Loucy (cell line): ENCODE measurements at regions not wholly inside any gene's neighbourhood (a gene's known extent, or its start where the extent isn't known, plus 50 kb on each side); places are given as distances from the start of the nearest gene placed in this dataset.

ENCODE experiments used
- H2AFZ ChIP-seq: fragments of 200-600 bp; sonication (generic); 2 replicates; pipeline ENCODE4 v1.6.0; 2016; ENCODE audit warnings: antibody characterized with exemption, mild to moderate bottlenecking, low read length, moderate library complexity
- H3F3A ChIP-seq: fragments of 200-600 bp; 2 replicates; pipeline ENCODE4 v1.6.0; 2016; ENCODE audit warnings: antibody characterized with exemption, low read depth, mild to moderate bottlenecking
- H3K27me3 ChIP-seq: fragments of 200-600 bp; sonication (generic); 2 replicates; pipeline ENCODE4 v1.6.1; 2014; ENCODE audit warnings: low read length, mild to moderate bottlenecking; ENCODE audit not compliant: insufficient read depth, poor library complexity, severe bottlenecking
- H3K36me3 ChIP-seq: fragments of 200-600 bp; sonication (generic); 2 replicates; pipeline ENCODE4 v1.6.1; 2016; ENCODE audit warnings: low read length; ENCODE audit not compliant: insufficient read depth
- H3K4me1 ChIP-seq: fragments of 200-600 bp; sonication (generic); 2 replicates; pipeline ENCODE4 v1.5.1; 2014; ENCODE audit warnings: low read length, mild to moderate bottlenecking; ENCODE audit not compliant: insufficient read depth, poor library complexity, severe bottlenecking
- H3K4me2 ChIP-seq: fragments of 200-600 bp; sonication (generic); 2 replicates; pipeline ENCODE4 v1.6.0; 2014; ENCODE audit warnings: antibody characterized with exemption, low read length, low read depth, mild to moderate bottlenecking; ENCODE audit not compliant: poor library complexity, severe bottlenecking
- H3K4me3 ChIP-seq: fragments of 200-600 bp; sonication (generic); 2 replicates; pipeline ENCODE4 v1.5.1; 2014; ENCODE audit warnings: low read length, mild to moderate bottlenecking, mixed read lengths; ENCODE audit not compliant: poor library complexity, severe bottlenecking
- H3K79me2 ChIP-seq: fragments of 200-600 bp; sonication (generic); 2 replicates; pipeline ENCODE4 v1.6.1; 2014; ENCODE audit warnings: low read length; ENCODE audit not compliant: insufficient read depth
- H3K9ac ChIP-seq: fragments of 200-600 bp; sonication (generic); 2 replicates; pipeline ENCODE4 v1.6.0; 2014; ENCODE audit warnings: mild to moderate bottlenecking, low read depth, low read length, moderate library complexity; ENCODE audit not compliant: poor library complexity, severe bottlenecking
- H3K9me2 ChIP-seq: fragments of 200-600 bp; sonication (generic); replicated peaks from 2 replicates; pipeline ENCODE4 v1.6.1; 2016; ENCODE audit warnings: low read depth, low read length, mixed read lengths
- H3K9me3 ChIP-seq: fragments of 200-600 bp; sonication (generic); 2 replicates; pipeline ENCODE4 v1.6.1; 2014; ENCODE audit warnings: mild to moderate bottlenecking, antibody characterized with exemption, low read length, low read depth; ENCODE audit not compliant: insufficient read depth
- H4K20me1 ChIP-seq: fragments of 200-600 bp; sonication (generic); 2 replicates; pipeline ENCODE4 v1.6.0; 2014; ENCODE audit warnings: antibody characterized with exemption, low read length, mild to moderate bottlenecking; ENCODE audit not compliant: insufficient read depth, poor library complexity, severe bottlenecking
- CTCF ChIP-seq: fragments of 200-600 bp; sonication (generic); conservative IDR thresholded peaks from 2 replicates; pipeline ENCODE4 v1.5.1; 2014; ENCODE audit warnings: mild to moderate bottlenecking, antibody characterized with exemption, low read length
- EZH2phosphoT487 ChIP-seq: fragments of 200-600 bp; IDR thresholded peaks from 2 replicates; pipeline ENCODE4 v1.6.1; 2018; ENCODE audit warnings: antibody characterized with exemption, mild to moderate bottlenecking, moderate library complexity, borderline replicate concordance

- H3K4me3 ChIP-seq, result no peak overlapping the region
- H3K9ac ChIP-seq, result no peak overlapping the region
- H3K79me2 ChIP-seq, result no peaks in the 10 kb centered on the region
- no peaks in the 10 kb centered on the region for H3K36me3 ChIP-seq
- H3F3A ChIP-seq, result no peaks in the 10 kb centered on the region
- no peaks in the 10 kb centered on the region for H3K4me1 ChIP-seq
- H3K9me2 ChIP-seq, result no peaks in the 10 kb centered on the region
- H3K27me3 ChIP-seq, result no peaks in the 10 kb centered on the region
- no peaks in the 10 kb centered on the region for H4K20me1 ChIP-seq
- no peak overlapping the region for H3K4me2 ChIP-seq
- no peaks in the 10 kb centered on the region for H3K9me3 ChIP-seq
- no peak overlapping the region for H2AFZ ChIP-seq
- TF ChIP-seq CTCF, result no peak
- TF ChIP-seq EZH2phosphoT487, result no peak
These were observed 279.0 kb downstream of the CALCRL start for GRCh38 chr2:187168720-187169713.

- Histone ChIP-seq H3F3A (no peaks in the 10 kb centered on the region), H3K4me2 (no peak overlapping the region), H3K4me3 (no peak overlapping the region), H4K20me1 (no peaks in the 10 kb centered on the region), H3K27me3 (no peaks in the 10 kb centered on the region), H3K9me3 (no peaks in the 10 kb centered on the region), H3K9ac (no peak overlapping the region), H3K4me1 (no peaks in the 10 kb centered on the region), H3K9me2 (no peaks in the 10 kb centered on the region), H3K79me2 (no peaks in the 10 kb centered on the region), H3K36me3 (no peaks in the 10 kb centered on the region), H2AFZ (no peak overlapping the region)
- TF ChIP-seq CTCF, result no peak
These were observed 280.6 kb downstream of the CALCRL start for GRCh38 chr2:187167491-187167890.

GRCh38 chr2:187165936-187166610, 282.0 kb downstream of the CALCRL start:
- Histone ChIP-seq H3K9ac (no peak overlapping the region), H3F3A (no peaks in the 10 kb centered on the region), H3K79me2 (no peaks in the 10 kb centered on the region), H3K4me3 (no peak overlapping the region), H3K27me3 (no peaks in the 10 kb centered on the region), H3K4me2 (no peak overlapping the region), H3K9me2 (no peaks in the 10 kb centered on the region), H3K9me3 (no peaks in the 10 kb centered on the region), H2AFZ (no peak overlapping the region), H4K20me1 (no peaks in the 10 kb centered on the region), H3K4me1 (no peaks in the 10 kb centered on the region), H3K36me3 (no peaks in the 10 kb centered on the region)
- no peak for TF ChIP-seq CTCF
